ENCODE measurements at regions not wholly inside any gene's neighbourhood (a gene's known extent, or its start where the extent isn't known, plus 50 kb on each side); places are given as distances from the start of the nearest gene placed in this dataset.
"Not testable (repeated sequence)": the region's sequence is repeated elsewhere in the genome, so short reads cannot be mapped to it uniquely, and the experiment has no call there.

GRCh38 chr9:25808554-25808953, 130.3 kb upstream of the TUSC1 start:
- no peaks in the 10 kb centered on the region for H3K27me3 ChIP-seq
- H3K9ac ChIP-seq (ENCODE audit: low read depth in 2 of 2, low read length in 2 of 2), result no peak overlapping the region
- intact Hi-C loops (cut with DNase I), result no loop called here
- TF ChIP-seq CTCF (IDR thresholded peaks at IDR 0.05), result no peak
- H3K9me3 ChIP-seq, result no peaks in the 10 kb centered on the region
- no peak overlapping the region for H3K4me3 ChIP-seq
- DNase-seq, result no peak
- H3K27ac ChIP-seq, result no peak overlapping the region
- no peaks in the 10 kb centered on the region for H3K36me3 ChIP-seq
- H3K4me1 ChIP-seq, result no peaks in the 10 kb centered on the region

GRCh38 chr9:25804856-25805255, 126.6 kb upstream of the TUSC1 start:
- DNase-seq, result no peak
- H3K27ac ChIP-seq, result no peak overlapping the region
- H3K27me3 ChIP-seq, result no peaks in the 10 kb centered on the region
- no peaks in the 10 kb centered on the region for H3K9me3 ChIP-seq
- no peaks in the 10 kb centered on the region for H3K4me1 ChIP-seq
- no peaks in the 10 kb centered on the region for H3K36me3 ChIP-seq
- no peak for TF ChIP-seq CTCF (IDR thresholded peaks at IDR 0.05)
- intact Hi-C loops (cut with DNase I), result no loop called here
- H3K4me3 ChIP-seq, result no peak overlapping the region
- no peak overlapping the region for H3K9ac ChIP-seq (ENCODE audit: low read depth in 2 of 2, low read length in 2 of 2)

GRCh38 chr9:25801989-25802388, 123.7 kb upstream of the TUSC1 start:
- H3K27ac ChIP-seq; H3K4me1 ChIP-seq; intact Hi-C loops (cut with DNase I): not testable (repeated sequence)

GRCh38 chr9:25773805-25774204, 95.6 kb upstream of the TUSC1 start:
- Histone ChIP-seq H3K4me1 (no peaks in the 10 kb centered on the region), H3K9me3 (no peaks in the 10 kb centered on the region), H3K27me3 (no peaks in the 10 kb centered on the region), H3K27ac (no peak overlapping the region), H3K9ac (ENCODE audit: low read depth in 2 of 2, low read length in 2 of 2) (no peak overlapping the region), H3K4me3 (no peak overlapping the region), H3K36me3 (no peaks in the 10 kb centered on the region)
- TF ChIP-seq CTCF (IDR thresholded peaks at IDR 0.05), result no peak
- intact Hi-C loops (cut with DNase I), result no loop called here
- DNase-seq, result no peak

More at GRCh38 chr9:25801989-25802388, 123.7 kb upstream of the TUSC1 start:
- H3K27me3 ChIP-seq; H3K36me3 ChIP-seq; H3K9me3 ChIP-seq; H3K4me3 ChIP-seq; DNase-seq; H3K9ac ChIP-seq (ENCODE audit: low read depth in 2 of 2, low read length in 2 of 2): not testable (repeated sequence)

- no peak overlapping the region for H3K9ac ChIP-seq (ENCODE audit: low read depth in 2 of 2, low read length in 2 of 2)
- no peak overlapping the region for H3K27ac ChIP-seq
- no peak for DNase-seq
- H3K4me1 ChIP-seq, result no peaks in the 10 kb centered on the region
- no peaks in the 10 kb centered on the region for H3K9me3 ChIP-seq
- TF ChIP-seq CTCF (IDR thresholded peaks at IDR 0.05), result no peak
- intact Hi-C loops (cut with DNase I), result no loop called here
- no peaks in the 10 kb centered on the region for H3K27me3 ChIP-seq
- no peaks in the 10 kb centered on the region for H3K36me3 ChIP-seq
- H3K4me3 ChIP-seq, result no peak overlapping the region
These were observed 77.7 kb upstream of the TUSC1 start for GRCh38 chr9:25755951-25756350.

- no peak overlapping the region for H3K27ac ChIP-seq
- intact Hi-C loops (cut with DNase I), result no loop called here
- no peak overlapping the region for H3K4me3 ChIP-seq
These were observed 74.2 kb upstream of the TUSC1 start for GRCh38 chr9:25752398-25752797.

More at GRCh38 chr9:25752398-25752797, 74.2 kb upstream of the TUSC1 start:
- no peaks in the 10 kb centered on the region for H3K4me1 ChIP-seq
- no peaks in the 10 kb centered on the region for H3K9me3 ChIP-seq
- H3K27me3 ChIP-seq, result no peaks in the 10 kb centered on the region
- H3K36me3 ChIP-seq, result no peaks in the 10 kb centered on the region
- no peak overlapping the region for H3K9ac ChIP-seq (ENCODE audit: low read depth in 2 of 2, low read length in 2 of 2)
- no peak for DNase-seq
- no peak for TF ChIP-seq CTCF (IDR thresholded peaks at IDR 0.05)
